HCT116 (cell line): ENCODE measurements at regions not wholly inside any gene's neighbourhood (a gene's known extent, or its start where the extent isn't known, plus 50 kb on each side); places are given as distances from the start of the nearest gene placed in this dataset.

Source experiments
- ATAC-seq: fragments of 200-7000 bp; cut with Tn5 transposase; 2 replicates; pipeline ENCODE4 v1.9.1; 2020; ENCODE audit warnings: mild to moderate bottlenecking, moderate library complexity
- BruUV-seq: library from RNA; stranded (reverse); fragments of 400-500 nt; replicated peaks from 2 replicates; lab custom pipeline; 2021; lab: Mats Ljungman, UMichigan
- CTCF ChIA-PET: fragments of 300-600 bp; sonication (Branson Sonifier 250); formaldehyde crosslinking; loops from one replicate; lab custom pipeline; 2021; ENCODE audit warnings: antibody characterized with exemption; lab: Charles Lee
- POLR2A ChIA-PET: fragments of 300-600, 350-600 bp; sonication (Branson Sonifier 250); formaldehyde crosslinking; loops from one replicate; lab custom pipeline; 2021; ENCODE audit warnings: antibody characterized with exemption; lab: Charles Lee
- RAD21 ChIA-PET, 2 experiments: fragments of 300-600 bp; sonication (Branson Sonifier 250); formaldehyde crosslinking; loops; one replicate each; lab custom pipeline; 2023; ENCODE audit warnings: low total read pairs in 2 of 2; ENCODE audit not compliant: uncharacterized antibody in 2 of 2, unreplicated experiment in 2 of 2, low non-redundant PET in 1 of 2; lab: Charles Lee
- DNase-seq: peaks from one replicate; pipeline ENCODE4 v3.0.0-alpha.2; 2010; ENCODE audit warnings: low read depth, low spot score
- H2AFZ ChIP-seq: fragments of 200-600 bp; shearing (Covaris generic), sonication (generic); 2 replicates; pipeline ENCODE4 v1.6.1; 2017; ENCODE audit warnings: low read depth, mixed run types, mixed read lengths, antibody characterized with exemption, low read length; ENCODE audit not compliant: poor library complexity, severe bottlenecking
- H3K27ac ChIP-seq: 2 replicates; pipeline ENCODE4 v1.5.1; 2012; ENCODE audit warnings: low read depth, low read length
- H3K27me3 ChIP-seq: fragments of 200-600 bp; sonication (generic); 2 replicates; pipeline ENCODE4 v1.6.1; 2016; ENCODE audit warnings: mixed run types, low read length, mixed read lengths; ENCODE audit not compliant: insufficient read depth
- H3K36me3 ChIP-seq, 2 experiments: fragments of 200-500 bp in 1 of 2; fragments of 200-600 bp in 1 of 2; sonication (Bioruptor generic) in 1 of 2; sonication (generic) in 1 of 2; 2 replicates each; pipeline versions ENCODE4 v1.5.1 to v1.6.1; 2014 to 2016; ENCODE audit warnings: low read length in 2 of 2, inconsistent platforms in 1 of 2, mixed read lengths in 1 of 2, mixed run types in 1 of 2; ENCODE audit not compliant: insufficient read depth in 2 of 2, control insufficient read depth in 1 of 2
- H3K4me1 ChIP-seq, 2 experiments: fragments of 200-600 bp in 1 of 2; sonication (generic) in 1 of 2; 2 replicates each; pipeline versions ENCODE4 v1.5.1 to v1.6.1; 2012 to 2017; ENCODE audit warnings: low read length in 2 of 2, inconsistent platforms in 1 of 2, mild to moderate bottlenecking in 1 of 2, mixed read lengths in 1 of 2, mixed run types in 1 of 2, moderate library complexity in 1 of 2; ENCODE audit not compliant: insufficient read depth in 2 of 2, control insufficient read depth in 1 of 2
- H3K4me2 ChIP-seq: fragments of 200-600 bp; sonication (generic); 2 replicates; pipeline ENCODE4 v1.6.1; 2017; ENCODE audit warnings: mixed run types, low read length, mixed read lengths
- H3K4me3 ChIP-seq, 2 experiments: fragments of 200-600 bp in 1 of 2; sonication (generic) in 1 of 2; replicated peaks in 1 of 2; 2 replicates each; pipeline ENCODE4 v1.5.1; 2011 to 2016; ENCODE audit warnings: low read length in 2 of 2, control low read depth in 1 of 2, low read depth in 1 of 2, mild to moderate bottlenecking in 1 of 2, mixed read lengths in 1 of 2, mixed run types in 1 of 2
- H3K79me2 ChIP-seq: fragments of 200-600 bp; sonication (generic); 2 replicates; pipeline ENCODE4 v1.6.1; 2017; ENCODE audit warnings: mild to moderate bottlenecking, mixed run types, low read length, moderate library complexity, mixed read lengths; ENCODE audit not compliant: insufficient read depth
- H3K9ac ChIP-seq: fragments of 200-600 bp; sonication (generic); 2 replicates; pipeline ENCODE4 v1.6.1; 2016; ENCODE audit warnings: low read length, mixed read lengths
- H3K9me2 ChIP-seq: fragments of 200-600 bp; sonication (generic), shearing (Covaris generic); 2 replicates; pipeline ENCODE4 v1.6.1; 2017; ENCODE audit warnings: mixed run types, mild to moderate bottlenecking, moderate library complexity; ENCODE audit not compliant: insufficient read depth
- H3K9me3 ChIP-seq, 2 experiments: fragments of 200-500 bp in 1 of 2; fragments of 200-600 bp in 1 of 2; sonication (Bioruptor generic) in 1 of 2; sonication (generic) in 1 of 2; 2 replicates each; pipeline ENCODE4 v1.6.1; 2014 to 2017; ENCODE audit warnings: low read length in 2 of 2, mixed read lengths in 2 of 2, inconsistent platforms in 1 of 2, low read depth in 1 of 2, mild to moderate bottlenecking in 1 of 2, mixed run types in 1 of 2, moderate library complexity in 1 of 2; ENCODE audit not compliant: control insufficient read depth in 1 of 2, insufficient read depth in 1 of 2
- H4K20me1 ChIP-seq: fragments of 200-600 bp; sonication (generic), shearing (Covaris generic); 2 replicates; pipeline ENCODE4 v1.6.1; 2017; ENCODE audit warnings: mixed run types, mild to moderate bottlenecking, moderate library complexity; ENCODE audit not compliant: insufficient read depth
- CBX3 ChIP-seq: IDR thresholded peaks from 2 replicates; pipeline ENCODE4 v1.6.1; 2012; ENCODE audit warnings: low read depth
- ELF1 ChIP-seq: IDR thresholded peaks from 2 replicates; pipeline ENCODE4 v1.6.1; 2012; ENCODE audit warnings: low read depth, borderline replicate concordance
- EZH2 ChIP-seq: fragments of 200-600 bp; sonication (generic); IDR thresholded peaks from 2 replicates; pipeline ENCODE4 v1.6.1; 2017; ENCODE audit warnings: antibody characterized with exemption, mixed run types
- FOSL1 ChIP-seq: IDR thresholded peaks from 2 replicates; pipeline ENCODE4 v1.6.1; 2012; ENCODE audit warnings: low read depth
- JUND ChIP-seq: IDR thresholded peaks from 2 replicates; pipeline ENCODE4 v1.6.1; 2012
- POLR2A ChIP-seq: IDR thresholded peaks from 2 replicates; pipeline ENCODE4 v1.7.0; 2011; ENCODE audit warnings: borderline replicate concordance; ENCODE audit not compliant: insufficient read depth, insufficient read length; ENCODE audit errors: extremely low read depth
- TCF7L2 ChIP-seq: IDR thresholded peaks from 2 replicates; pipeline ENCODE4 v1.7.0; 2011; ENCODE audit warnings: borderline replicate concordance, inconsistent platforms; ENCODE audit not compliant: insufficient read depth, insufficient read length; ENCODE audit errors: extremely low read depth
- YY1 ChIP-seq: IDR thresholded peaks from 2 replicates; pipeline ENCODE4 v1.6.1; 2011; ENCODE audit warnings: low read length, low read depth, moderate library complexity, mild to moderate bottlenecking; ENCODE audit not compliant: insufficient replicate concordance; ENCODE audit errors: extremely low read depth
- intact Hi-C: fragments of 100-400 bp; cut with micrococcal nuclease; formaldehyde crosslinking; loops from 2 replicates; pipeline ENCODE4 v1.10.0; 2022
- TF ChIP-seq, protein P1 (sequence below): IDR thresholded peaks from 2 replicates; pipeline ENCODE4 v1.6.1; 2011; ENCODE audit warnings: mild to moderate bottlenecking, low read length, moderate library complexity; ENCODE audit not compliant: insufficient replicate concordance; ENCODE audit errors: extremely low read depth

DNA sequence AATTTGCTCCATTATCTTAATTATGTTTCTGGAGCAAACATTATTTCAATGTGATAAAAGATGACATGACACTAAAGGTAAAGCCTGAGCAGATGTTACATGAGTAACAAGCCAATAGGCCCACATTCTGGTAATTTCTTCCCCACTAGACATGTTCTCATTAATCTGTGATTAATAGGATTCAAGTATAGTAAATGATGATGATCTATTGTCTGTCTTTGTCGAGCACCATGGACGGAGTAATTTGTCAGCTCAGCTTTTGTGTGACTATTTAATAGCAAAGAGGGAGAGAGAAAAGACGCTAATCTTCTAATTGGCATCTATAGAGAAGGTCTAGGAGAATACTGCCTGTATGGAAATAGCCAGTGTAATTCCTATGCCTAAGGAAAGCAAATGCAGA lies 62.2 kb upstream of the INSM2 start (continued):
- TF ChIP-seq YY1 (no peak), ELF1 (no peak)

DNA sequence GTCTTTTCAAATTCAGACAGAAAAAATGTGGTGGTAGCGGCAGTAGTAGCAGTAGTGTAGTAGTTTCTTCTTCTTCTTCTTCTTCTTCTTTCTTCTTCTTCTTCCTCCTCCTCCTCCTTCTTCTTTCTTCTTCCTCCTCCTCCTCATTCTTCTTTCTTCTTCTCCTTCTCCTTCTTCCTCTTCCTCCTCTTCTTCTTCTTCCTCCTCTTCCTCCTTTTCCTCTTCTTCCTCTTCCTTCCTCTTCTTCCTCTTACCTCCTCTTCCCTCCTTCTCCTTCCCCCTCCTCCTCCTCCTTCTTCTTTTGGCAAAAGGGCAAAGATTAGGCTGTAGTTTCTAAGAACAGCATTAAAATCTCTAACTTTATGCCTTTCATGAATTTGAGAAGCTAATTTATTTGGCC lies 59.6 kb upstream of the INSM2 start:
- ChIA-PET RAD21 (no interaction called here), CTCF (no interaction called here), POLR2A (no interaction called here)
- BruUV-seq, result no TSS peak
- Histone ChIP-seq H3K9me2 (no peaks in the 10 kb centered on the region), H3K4me3 (no peak overlapping the region), H3K9me3 (no peaks in the 10 kb centered on the region), H3K4me2 (no peak overlapping the region), H3K27me3 (no peaks in the 10 kb centered on the region; the same call in none of the 2 replicates), H3K79me2 (no peaks in the 10 kb centered on the region), H2AFZ (no peak overlapping the region), H3K9ac (no peak overlapping the region), H3K27ac (no peak overlapping the region), H4K20me1 (no peaks in the 10 kb centered on the region), H3K4me1 (no peaks in the 10 kb centered on the region), H3K36me3 (no peaks in the 10 kb centered on the region)
- TF ChIP-seq POLR2A, result no peak
- ATAC-seq, result no peak
- no peak for DNase-seq
- intact Hi-C loops, result no loop called here

DNA sequence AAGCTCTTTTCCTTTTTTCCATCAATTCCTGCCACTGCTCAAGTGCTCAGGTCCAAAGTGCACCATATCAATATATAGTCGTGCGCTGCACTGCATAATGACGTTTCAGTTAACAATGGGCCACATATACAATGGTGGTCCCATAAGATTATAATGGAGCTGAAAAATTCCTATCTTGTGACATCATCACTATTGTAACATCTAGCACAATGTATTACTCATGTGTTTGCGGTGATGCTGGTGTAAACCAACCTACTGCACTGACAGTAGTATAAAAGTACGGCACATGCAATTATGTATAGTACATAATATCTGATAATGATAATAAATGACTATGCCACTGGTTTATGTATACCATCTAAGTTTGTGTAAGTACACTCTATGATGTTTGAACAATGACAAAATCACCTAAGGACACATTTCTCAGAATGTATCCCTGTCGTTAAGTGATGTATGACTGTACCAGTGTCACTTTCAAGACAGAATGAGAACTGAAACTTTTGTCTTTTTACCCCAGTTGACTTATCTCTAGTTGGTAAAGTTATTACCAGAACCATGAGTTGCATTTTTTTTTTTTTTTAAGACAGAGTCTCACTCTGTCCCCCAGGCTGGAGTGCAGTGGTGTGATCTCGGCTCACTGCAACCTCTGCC lies 53.7 kb upstream of the INSM2 start:
- Histone ChIP-seq H2AFZ (no peak overlapping the region), H3K4me2 (no peak overlapping the region), H3K9me2 (no peaks in the 10 kb centered on the region), H3K79me2 (no peaks in the 10 kb centered on the region), H3K27ac (no peak overlapping the region), H3K36me3 (no peaks in the 10 kb centered on the region), H3K4me1 (no peaks in the 10 kb centered on the region)
- POLR2A ChIA-PET, result no interaction called here
- no TSS peak for BruUV-seq
- RAD21 ChIA-PET, result no interaction called here
- CTCF ChIA-PET, result no interaction called here
- TF ChIP-seq, protein P1, sequence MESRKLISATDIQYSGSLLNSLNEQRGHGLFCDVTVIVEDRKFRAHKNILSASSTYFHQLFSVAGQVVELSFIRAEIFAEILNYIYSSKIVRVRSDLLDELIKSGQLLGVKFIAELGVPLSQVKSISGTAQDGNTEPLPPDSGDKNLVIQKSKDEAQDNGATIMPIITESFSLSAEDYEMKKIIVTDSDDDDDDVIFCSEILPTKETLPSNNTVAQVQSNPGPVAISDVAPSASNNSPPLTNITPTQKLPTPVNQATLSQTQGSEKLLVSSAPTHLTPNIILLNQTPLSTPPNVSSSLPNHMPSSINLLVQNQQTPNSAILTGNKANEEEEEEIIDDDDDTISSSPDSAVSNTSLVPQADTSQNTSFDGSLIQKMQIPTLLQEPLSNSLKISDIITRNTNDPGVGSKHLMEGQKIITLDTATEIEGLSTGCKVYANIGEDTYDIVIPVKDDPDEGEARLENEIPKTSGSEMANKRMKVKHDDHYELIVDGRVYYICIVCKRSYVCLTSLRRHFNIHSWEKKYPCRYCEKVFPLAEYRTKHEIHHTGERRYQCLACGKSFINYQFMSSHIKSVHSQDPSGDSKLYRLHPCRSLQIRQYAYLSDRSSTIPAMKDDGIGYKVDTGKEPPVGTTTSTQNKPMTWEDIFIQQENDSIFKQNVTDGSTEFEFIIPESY, result no peak
- TF ChIP-seq TCF7L2 (no peak), CBX3 (no peak), FOSL1 (no peak), JUND (no peak), EZH2 (no peak)
- TF ChIP-seq, all 23 proteins: peak for 0
- Histone ChIP-seq H3K9me3 (no peaks in the 10 kb centered on the region), H3K4me3 (no peak overlapping the region), H3K27me3 (no peaks in the 10 kb centered on the region), H3K9ac (no peak overlapping the region), H4K20me1 (no peaks in the 10 kb centered on the region)
- intact Hi-C loops, result no loop called here
- DNase-seq (no peak), ATAC-seq (no peak)
